ENCODE measurements at regions not wholly inside any gene's neighbourhood (a gene's known extent, or its start where the extent isn't known, plus 50 kb on each side); places are given as distances from the start of the nearest gene placed in this dataset.

- Histone ChIP-seq H3K9me3 (no peaks in the 10 kb centered on the region), H3K27me3 (ENCODE audit: low read depth) (no peaks in the 10 kb centered on the region), H3K4me1 (no peaks in the 10 kb centered on the region), H3K27ac (no peak overlapping the region), H3K36me3 (no peaks in the 10 kb centered on the region), H3K4me3 (no peak overlapping the region)
- DNase-seq, result no peak
- TF ChIP-seq, protein P1, sequence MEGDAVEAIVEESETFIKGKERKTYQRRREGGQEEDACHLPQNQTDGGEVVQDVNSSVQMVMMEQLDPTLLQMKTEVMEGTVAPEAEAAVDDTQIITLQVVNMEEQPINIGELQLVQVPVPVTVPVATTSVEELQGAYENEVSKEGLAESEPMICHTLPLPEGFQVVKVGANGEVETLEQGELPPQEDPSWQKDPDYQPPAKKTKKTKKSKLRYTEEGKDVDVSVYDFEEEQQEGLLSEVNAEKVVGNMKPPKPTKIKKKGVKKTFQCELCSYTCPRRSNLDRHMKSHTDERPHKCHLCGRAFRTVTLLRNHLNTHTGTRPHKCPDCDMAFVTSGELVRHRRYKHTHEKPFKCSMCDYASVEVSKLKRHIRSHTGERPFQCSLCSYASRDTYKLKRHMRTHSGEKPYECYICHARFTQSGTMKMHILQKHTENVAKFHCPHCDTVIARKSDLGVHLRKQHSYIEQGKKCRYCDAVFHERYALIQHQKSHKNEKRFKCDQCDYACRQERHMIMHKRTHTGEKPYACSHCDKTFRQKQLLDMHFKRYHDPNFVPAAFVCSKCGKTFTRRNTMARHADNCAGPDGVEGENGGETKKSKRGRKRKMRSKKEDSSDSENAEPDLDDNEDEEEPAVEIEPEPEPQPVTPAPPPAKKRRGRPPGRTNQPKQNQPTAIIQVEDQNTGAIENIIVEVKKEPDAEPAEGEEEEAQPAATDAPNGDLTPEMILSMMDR (IDR thresholded peaks at IDR 0.05), result no peak
- intact Hi-C loops (cut with DNase I), result no loop called here
- no peak for ATAC-seq
Measured at GRCh38 chr15:27685644-27686043, 413.5 kb downstream of the OCA2 start.

GRCh38 chr15:27683121-27683520, 416.0 kb downstream of the OCA2 start:
- Histone ChIP-seq H3K9me3 (no peaks in the 10 kb centered on the region), H3K27ac (no peak overlapping the region), H3K4me3 (no peak overlapping the region), H3K4me1 (no peaks in the 10 kb centered on the region), H3K36me3 (no peaks in the 10 kb centered on the region), H3K27me3 (ENCODE audit: low read depth) (no peaks in the 10 kb centered on the region)
- DNase-seq (no peak), ATAC-seq (no peak)
- TF ChIP-seq, protein P1 (IDR thresholded peaks at IDR 0.05), result no peak
- intact Hi-C loops (cut with DNase I), result no loop called here

GRCh38 chr15:27681038-27681437, 418.1 kb downstream of the OCA2 start:
- Histone ChIP-seq H3K27me3 (ENCODE audit: low read depth) (no peaks in the 10 kb centered on the region), H3K9me3 (no peaks in the 10 kb centered on the region), H3K36me3 (no peaks in the 10 kb centered on the region), H3K4me3 (no peak overlapping the region), H3K27ac (no peak overlapping the region), H3K4me1 (no peaks in the 10 kb centered on the region)
- no peak for ATAC-seq
- no peak for DNase-seq
- intact Hi-C loops (cut with DNase I), result no loop called here
- TF ChIP-seq, protein P1 (IDR thresholded peaks at IDR 0.05), result no peak

GRCh38 chr15:27679731-27680471, 419.2 kb downstream of the OCA2 start:
- DNase-seq (no peak), ATAC-seq (no peak)
- Histone ChIP-seq H3K4me3 (no peak overlapping the region), H3K27ac (no peak overlapping the region), H3K36me3 (no peaks in the 10 kb centered on the region), H3K4me1 (no peaks in the 10 kb centered on the region), H3K9me3 (no peaks in the 10 kb centered on the region), H3K27me3 (ENCODE audit: low read depth) (no peaks in the 10 kb centered on the region)
- intact Hi-C loops (cut with DNase I), result no loop called here
- TF ChIP-seq, protein P1 (IDR thresholded peaks at IDR 0.05), result no peak

GRCh38 chr15:27679203-27679602, 419.9 kb downstream of the OCA2 start:
- TF ChIP-seq, protein P1 (IDR thresholded peaks at IDR 0.05), result no peak
- Histone ChIP-seq H3K27me3 (ENCODE audit: low read depth) (no peaks in the 10 kb centered on the region), H3K36me3 (no peaks in the 10 kb centered on the region), H3K9me3 (no peaks in the 10 kb centered on the region), H3K4me1 (no peaks in the 10 kb centered on the region), H3K4me3 (no peak overlapping the region), H3K27ac (no peak overlapping the region)
- ATAC-seq (no peak), DNase-seq (no peak)
- intact Hi-C loops (cut with DNase I), result no loop called here
